Breast epithelium (tissue), 3 donors: ENCODE measurements at regions not wholly inside any gene's neighbourhood (a gene's known extent, or its start where the extent isn't known, plus 50 kb on each side); places are given as distances from the start of the nearest gene placed in this dataset.

ENCODE experiments used
- CTCF ChIP-seq, 3 donors: fragments of 450-650 bp; IDR thresholded peaks; one replicate each; pipeline ENCODE4 v1.5.1; 2016 to 2017; ENCODE audit warnings: antibody characterized with exemption in 3 of 3, mild to moderate bottlenecking in 3 of 3, moderate library complexity in 3 of 3
- POLR2A ChIP-seq: fragments of 450-650 bp; IDR thresholded peaks from one replicate; pipeline ENCODE4 v1.6.1; 2016; ENCODE audit warnings: antibody characterized with exemption, mild to moderate bottlenecking, moderate library complexity

- TF ChIP-seq CTCF (IDR thresholded peaks at IDR 0.05) (no peak), POLR2A (no peak)
Observed at GRCh38 chr11:127576210-127576609, 575.6 kb upstream of the KIRREL3 start.
